Mesothelial cell of epicardium (in vitro differentiated cells): ENCODE measurements at regions not wholly inside any gene's neighbourhood (a gene's known extent, or its start where the extent isn't known, plus 50 kb on each side); places are given as distances from the start of the nearest gene placed in this dataset.
"Not testable (repeated sequence)": the region's sequence is repeated elsewhere in the genome, so short reads cannot be mapped to it uniquely, and the experiment has no call there.

Experiments
- DNase-seq, 2 experiments: peaks; one replicate each; pipeline ENCODE4 v3.0.0; 2021; ENCODE audit warnings: low spot score in 2 of 2; ENCODE audit not compliant: unreplicated experiment in 2 of 2
- H3K27ac Mint-ChIP-seq: 2 replicates; pipeline ENCODE4 v1.8.0; 2021; ENCODE audit warnings: mixed read lengths
- H3K27me3 Mint-ChIP-seq: 2 replicates; pipeline ENCODE4 v1.8.0; 2021; ENCODE audit warnings: low read depth, mixed read lengths
- H3K36me3 Mint-ChIP-seq: 2 replicates; pipeline ENCODE4 v1.8.0; 2021; ENCODE audit warnings: mixed read lengths
- H3K4me1 Mint-ChIP-seq: 2 replicates; pipeline ENCODE4 v1.8.0; 2021; ENCODE audit warnings: mixed read lengths
- H3K4me3 Mint-ChIP-seq: 2 replicates; pipeline ENCODE4 v1.8.0; 2021; ENCODE audit warnings: mild to moderate bottlenecking, moderate library complexity, mixed read lengths
- H3K9me3 Mint-ChIP-seq: 2 replicates; pipeline ENCODE4 v1.8.0; 2021; ENCODE audit warnings: mixed read lengths
- TF ChIP-seq, protein P1 (sequence below): fragments of 200-600 bp; sonication (generic); IDR thresholded peaks from one replicate; pipeline ENCODE4 v1.5.0; 2021; ENCODE audit warnings: antibody characterized with exemption; ENCODE audit not compliant: unreplicated experiment

DNA sequence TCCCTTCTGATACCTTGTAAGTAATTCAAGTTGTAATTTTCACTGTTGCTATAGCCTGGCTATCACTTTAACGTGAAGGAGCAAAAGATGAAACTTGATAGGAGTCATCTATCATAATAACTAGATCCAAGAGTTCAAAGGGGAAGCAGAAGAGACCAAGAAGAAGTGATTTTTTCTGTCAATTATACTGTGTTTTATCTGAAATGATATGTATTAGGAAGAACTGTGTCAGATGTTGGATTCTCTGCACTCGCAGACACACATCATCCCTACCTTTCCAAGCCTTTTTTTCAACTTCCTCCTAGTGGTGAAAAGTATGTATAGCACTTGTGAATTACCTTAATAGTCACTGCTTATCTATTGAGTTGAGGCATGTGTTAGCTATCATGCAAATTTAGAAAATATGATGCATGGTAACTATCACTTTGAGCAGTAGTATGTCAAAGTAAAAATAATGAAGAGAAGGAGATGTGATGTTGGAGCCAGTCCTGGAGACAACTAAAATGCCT lies 864.2 kb downstream of the PRIM2 start:
- H3K27me3 Mint-ChIP-seq, H3K4me1 Mint-ChIP-seq, H3K4me3 Mint-ChIP-seq, H3K27ac Mint-ChIP-seq, H3K36me3 Mint-ChIP-seq, DNase-seq: not testable (repeated sequence)
- TF ChIP-seq, protein P1, sequence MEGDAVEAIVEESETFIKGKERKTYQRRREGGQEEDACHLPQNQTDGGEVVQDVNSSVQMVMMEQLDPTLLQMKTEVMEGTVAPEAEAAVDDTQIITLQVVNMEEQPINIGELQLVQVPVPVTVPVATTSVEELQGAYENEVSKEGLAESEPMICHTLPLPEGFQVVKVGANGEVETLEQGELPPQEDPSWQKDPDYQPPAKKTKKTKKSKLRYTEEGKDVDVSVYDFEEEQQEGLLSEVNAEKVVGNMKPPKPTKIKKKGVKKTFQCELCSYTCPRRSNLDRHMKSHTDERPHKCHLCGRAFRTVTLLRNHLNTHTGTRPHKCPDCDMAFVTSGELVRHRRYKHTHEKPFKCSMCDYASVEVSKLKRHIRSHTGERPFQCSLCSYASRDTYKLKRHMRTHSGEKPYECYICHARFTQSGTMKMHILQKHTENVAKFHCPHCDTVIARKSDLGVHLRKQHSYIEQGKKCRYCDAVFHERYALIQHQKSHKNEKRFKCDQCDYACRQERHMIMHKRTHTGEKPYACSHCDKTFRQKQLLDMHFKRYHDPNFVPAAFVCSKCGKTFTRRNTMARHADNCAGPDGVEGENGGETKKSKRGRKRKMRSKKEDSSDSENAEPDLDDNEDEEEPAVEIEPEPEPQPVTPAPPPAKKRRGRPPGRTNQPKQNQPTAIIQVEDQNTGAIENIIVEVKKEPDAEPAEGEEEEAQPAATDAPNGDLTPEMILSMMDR = peak; percentile 67
- peaks cover 32% of the 10 kb centered on the region for H3K9me3 Mint-ChIP-seq

DNA sequence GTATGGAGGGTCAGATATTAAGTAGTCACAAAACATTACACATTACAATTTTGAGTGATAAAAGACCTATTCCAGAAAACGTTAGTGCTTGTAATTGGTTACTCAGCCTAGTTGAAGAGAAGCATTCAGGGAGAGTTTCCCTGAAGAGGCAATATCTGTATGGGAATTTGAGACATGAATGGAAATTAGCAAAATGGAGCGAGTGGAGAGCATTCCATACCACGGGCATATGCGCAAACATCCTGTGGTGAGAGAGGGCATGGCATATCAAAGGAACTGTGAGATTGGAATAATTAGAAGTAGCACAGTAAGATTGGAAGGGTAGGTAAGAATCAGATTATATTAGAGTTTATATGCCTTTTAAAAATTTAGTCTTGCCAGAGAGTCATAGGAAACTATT lies 867.9 kb downstream of the PRIM2 start:
- not testable (repeated sequence) for H3K4me1 Mint-ChIP-seq, H3K36me3 Mint-ChIP-seq, H3K27ac Mint-ChIP-seq, DNase-seq, H3K4me3 Mint-ChIP-seq, H3K27me3 Mint-ChIP-seq
- H3K9me3 Mint-ChIP-seq = peaks cover 44% of the 10 kb centered on the region

DNA sequence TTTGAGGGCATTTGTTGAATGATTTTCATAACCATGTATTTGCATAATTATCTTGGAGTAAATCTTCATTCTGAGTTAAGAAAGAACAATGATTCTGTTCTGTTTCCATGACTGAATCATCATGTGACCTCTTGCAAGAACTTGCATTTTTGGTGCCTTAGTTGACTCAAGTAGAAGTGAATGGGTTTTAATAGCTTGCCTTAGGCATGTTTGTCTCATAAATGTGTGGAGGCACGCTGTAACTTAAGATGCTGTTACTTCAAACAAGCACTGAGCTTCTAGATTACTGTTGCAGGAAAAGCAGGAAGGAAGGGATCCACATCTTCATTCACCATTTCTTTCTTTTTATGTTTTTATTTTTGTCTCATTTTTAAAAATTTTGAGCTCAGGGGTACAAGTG lies 875.8 kb downstream of the PRIM2 start:
- not testable (repeated sequence) for H3K27me3 Mint-ChIP-seq, H3K4me3 Mint-ChIP-seq, H3K27ac Mint-ChIP-seq, H3K36me3 Mint-ChIP-seq, H3K4me1 Mint-ChIP-seq, DNase-seq
- H3K9me3 Mint-ChIP-seq = peaks cover 56% of the 10 kb centered on the region

DNA sequence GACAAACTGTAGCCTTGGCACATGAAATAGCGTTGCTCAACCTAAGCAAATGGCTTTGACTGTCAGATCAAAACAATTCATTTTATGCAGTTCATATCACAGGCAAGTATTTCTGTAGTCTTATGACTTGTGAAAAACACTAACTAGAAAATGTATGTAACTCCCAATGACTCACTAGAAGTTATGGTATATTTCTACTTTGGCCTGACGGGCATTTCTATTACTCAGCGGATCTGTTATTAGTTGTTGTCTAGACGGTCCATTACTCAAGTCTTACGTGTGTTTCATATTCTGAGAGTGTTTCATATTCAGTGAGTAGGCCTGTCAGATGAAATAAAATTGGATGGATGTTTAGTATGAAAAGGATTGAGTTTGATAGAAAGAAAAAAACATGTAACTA lies 880.9 kb downstream of the PRIM2 start:
- Mint-ChIP-seq H3K27ac (no peak overlapping the region), H3K4me3 (no peak overlapping the region), H3K36me3 (no peaks in the 10 kb centered on the region), H3K9me3 (peaks cover 48% of the 10 kb centered on the region), H3K27me3 (no peaks in the 10 kb centered on the region), H3K4me1 (no peaks in the 10 kb centered on the region)
- TF ChIP-seq, protein P1 = no peak
- no peak for DNase-seq

DNA sequence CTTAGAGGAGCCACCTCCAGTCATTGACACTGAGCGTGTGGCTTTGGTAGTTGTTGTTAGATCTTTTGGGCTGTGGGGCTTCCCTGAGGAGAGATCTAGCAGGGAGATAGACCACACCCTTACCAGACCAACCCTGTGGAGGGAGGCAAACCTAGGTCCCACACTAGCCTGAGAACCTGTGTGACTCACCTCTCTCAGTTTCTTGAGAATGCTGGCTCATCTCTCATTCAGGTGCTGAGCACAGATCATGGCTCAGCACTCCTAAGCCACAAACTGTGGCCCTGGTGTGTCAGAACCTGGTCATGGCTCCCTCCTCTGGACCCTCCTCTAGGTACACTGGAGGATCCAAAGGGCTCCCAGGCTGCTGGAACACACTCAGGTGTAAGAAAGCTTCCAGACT lies 919.7 kb downstream of the PRIM2 start:
- H3K4me3 Mint-ChIP-seq, H3K4me1 Mint-ChIP-seq, H3K27ac Mint-ChIP-seq, H3K36me3 Mint-ChIP-seq, H3K27me3 Mint-ChIP-seq, DNase-seq: not testable (repeated sequence)
- H3K9me3 Mint-ChIP-seq = peaks cover 79% of the 10 kb centered on the region

DNA sequence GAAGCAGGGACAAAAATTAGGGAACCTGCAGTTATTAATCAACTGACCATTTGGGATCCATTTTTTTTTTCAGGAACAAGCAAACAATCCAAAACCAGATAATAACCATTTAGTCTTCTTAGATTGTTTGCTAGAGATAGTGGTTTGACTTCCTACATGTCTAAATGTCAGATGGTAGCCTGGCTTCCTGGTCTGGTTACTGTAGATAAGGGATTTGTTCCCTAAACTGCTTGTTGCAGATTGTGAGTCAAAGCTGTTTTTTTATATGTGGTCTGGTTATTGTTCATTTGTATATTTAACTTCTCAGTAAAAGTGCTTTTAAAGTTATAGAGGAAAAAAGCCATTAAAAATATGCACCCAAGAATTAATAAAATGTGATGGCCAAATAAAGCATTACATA lies 921.0 kb downstream of the PRIM2 start:
- peaks cover 74% of the 10 kb centered on the region for H3K9me3 Mint-ChIP-seq
- not testable (repeated sequence) for H3K4me1 Mint-ChIP-seq, H3K36me3 Mint-ChIP-seq, H3K27ac Mint-ChIP-seq, DNase-seq, H3K27me3 Mint-ChIP-seq, H3K4me3 Mint-ChIP-seq

DNA sequence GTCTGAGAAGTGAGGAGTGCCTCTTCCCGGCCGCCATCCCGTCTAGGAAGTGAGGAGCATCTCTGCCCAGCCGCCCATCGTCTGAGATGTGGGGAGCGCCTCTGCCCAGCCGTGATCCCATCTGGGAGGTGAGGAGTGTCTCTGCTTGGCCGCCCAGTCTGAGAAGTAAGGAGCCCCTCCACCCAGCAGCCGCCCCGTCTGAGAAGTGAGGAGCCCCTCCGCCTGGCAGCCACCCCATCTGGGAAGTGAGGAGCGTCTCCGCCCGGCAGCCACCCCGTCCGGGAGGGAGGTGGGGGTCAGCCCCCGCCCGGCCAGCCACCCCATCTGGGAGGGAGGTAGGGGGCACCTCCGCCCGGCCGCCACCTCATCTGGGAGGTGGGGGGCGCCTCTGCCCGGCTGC lies 940.2 kb downstream of the PRIM2 start:
- H3K36me3 Mint-ChIP-seq = not testable (repeated sequence)

DNA sequence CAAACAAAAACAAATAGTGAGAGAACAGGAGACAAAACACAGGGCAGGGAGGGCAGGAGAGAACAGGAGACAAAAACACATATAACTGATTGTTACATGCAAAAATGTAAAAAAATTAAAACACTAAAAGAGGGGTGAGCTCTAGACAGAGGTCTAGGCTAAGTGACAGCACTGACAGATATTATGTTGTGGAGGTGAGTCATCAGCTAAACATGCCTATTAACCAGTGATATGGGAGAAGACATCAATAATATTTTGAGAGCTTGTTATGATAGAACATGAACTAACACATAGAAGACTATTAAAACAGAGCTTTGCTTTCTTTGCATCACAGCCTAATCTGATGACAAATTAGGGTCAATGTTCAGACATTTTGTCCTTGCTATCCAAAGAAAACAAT lies 972.7 kb downstream of the PRIM2 start:
- H3K4me3 Mint-ChIP-seq = no peak overlapping the region
- TF ChIP-seq, protein P1 = no peak
- no peak overlapping the region for H3K27ac Mint-ChIP-seq
- no peak for DNase-seq
- H3K27me3 Mint-ChIP-seq = no peaks in the 10 kb centered on the region
- H3K36me3 Mint-ChIP-seq = no peaks in the 10 kb centered on the region
- no peaks in the 10 kb centered on the region for H3K4me1 Mint-ChIP-seq
- H3K9me3 Mint-ChIP-seq = peaks cover 62% of the 10 kb centered on the region

More for the DNA sequence above, 940.2 kb downstream of the PRIM2 start:
- H3K4me1 Mint-ChIP-seq, DNase-seq, H3K27ac Mint-ChIP-seq, H3K27me3 Mint-ChIP-seq, H3K4me3 Mint-ChIP-seq: not testable (repeated sequence)
- peaks cover 58% of the 10 kb centered on the region for H3K9me3 Mint-ChIP-seq

DNA sequence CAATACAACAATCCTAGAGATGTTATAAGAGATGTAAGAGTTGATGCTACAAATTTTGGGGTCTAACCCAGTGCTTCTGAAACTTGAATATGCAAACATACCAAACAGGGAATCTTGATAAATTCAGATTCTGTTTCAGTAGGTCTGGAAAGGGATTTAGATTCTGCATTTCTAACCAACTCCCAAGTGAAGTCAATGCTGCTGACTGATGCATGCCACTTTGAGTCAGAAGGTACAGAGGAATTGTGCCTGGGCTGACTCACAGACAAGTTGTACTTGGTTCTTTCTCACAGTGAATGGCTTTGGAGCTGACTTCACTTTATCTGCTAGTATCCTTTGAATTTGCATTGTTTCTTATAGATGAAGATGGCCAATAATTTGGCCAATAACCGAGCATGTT lies 973.9 kb downstream of the PRIM2 start:
- not testable (repeated sequence) for H3K27ac Mint-ChIP-seq, DNase-seq, H3K4me3 Mint-ChIP-seq, H3K27me3 Mint-ChIP-seq, H3K36me3 Mint-ChIP-seq, H3K4me1 Mint-ChIP-seq
- peaks cover 57% of the 10 kb centered on the region for H3K9me3 Mint-ChIP-seq

DNA sequence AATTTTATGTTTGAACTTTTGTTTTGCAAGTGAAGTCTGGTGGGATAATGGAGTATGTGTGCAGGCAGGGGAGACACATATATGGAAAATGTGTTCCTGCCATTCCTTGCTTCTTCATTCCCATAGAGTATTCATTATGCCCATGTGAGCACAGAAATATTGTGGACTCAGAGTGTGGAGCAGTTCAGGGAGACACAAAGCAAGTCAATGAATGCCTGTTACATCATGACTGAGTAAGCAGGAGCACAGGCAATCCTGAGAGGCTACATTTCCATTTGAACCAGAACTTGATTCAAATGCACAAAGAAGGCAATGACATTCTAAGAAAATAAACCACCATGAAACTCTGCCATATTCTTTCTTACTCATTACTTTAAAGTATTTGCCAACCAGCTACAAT lies 990.5 kb downstream of the PRIM2 start:
- H3K27ac Mint-ChIP-seq, H3K4me3 Mint-ChIP-seq, H3K36me3 Mint-ChIP-seq, DNase-seq, H3K4me1 Mint-ChIP-seq, H3K27me3 Mint-ChIP-seq: not testable (repeated sequence)
- peaks cover 33% of the 10 kb centered on the region for H3K9me3 Mint-ChIP-seq

DNA sequence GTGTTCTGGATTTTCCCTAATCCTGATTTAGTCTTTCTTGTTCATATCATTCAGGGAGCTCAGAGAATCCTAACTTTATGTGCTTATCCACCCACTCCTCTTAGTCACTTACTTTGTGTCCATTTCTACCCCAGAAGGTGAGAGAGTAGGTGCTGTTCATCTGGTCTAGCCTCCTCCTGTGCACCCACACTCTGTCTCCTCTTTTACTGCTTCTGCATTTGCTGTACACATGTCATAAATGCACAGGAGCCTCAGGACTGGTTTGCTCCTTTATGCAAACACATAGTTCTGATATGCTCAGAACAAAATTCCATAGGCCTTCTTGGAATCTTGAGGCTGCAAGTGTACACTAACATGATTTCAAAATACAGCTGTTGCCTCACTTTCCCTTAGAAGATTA lies 1014.7 kb downstream of the PRIM2 start:
- H3K4me3 Mint-ChIP-seq, H3K27ac Mint-ChIP-seq, DNase-seq, H3K27me3 Mint-ChIP-seq, H3K36me3 Mint-ChIP-seq, H3K4me1 Mint-ChIP-seq: not testable (repeated sequence)
- H3K9me3 Mint-ChIP-seq = peaks cover 64% of the 10 kb centered on the region

DNA sequence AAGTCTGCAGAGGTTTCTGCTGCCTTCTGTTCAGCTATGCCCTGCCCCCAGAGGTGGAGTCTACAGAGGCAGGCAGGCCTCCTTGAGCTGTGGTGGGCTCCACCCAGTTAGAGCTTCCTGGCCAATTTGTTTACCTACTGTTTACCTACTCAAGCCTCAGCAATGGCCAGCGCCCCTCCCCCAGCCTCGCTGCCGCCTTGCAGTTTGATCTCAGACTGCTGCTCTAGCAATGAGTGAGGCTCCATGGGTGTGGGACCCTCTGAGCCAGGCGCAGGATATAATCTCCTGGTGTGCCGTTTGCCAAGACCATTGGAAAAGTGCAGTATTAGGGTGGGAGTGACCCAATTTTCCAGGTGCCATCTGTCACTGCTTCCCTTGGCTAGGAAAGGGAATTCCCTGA lies 1024.9 kb downstream of the PRIM2 start:
- not testable (repeated sequence) for DNase-seq, H3K36me3 Mint-ChIP-seq, H3K4me1 Mint-ChIP-seq, H3K4me3 Mint-ChIP-seq, H3K27ac Mint-ChIP-seq, H3K27me3 Mint-ChIP-seq
- peaks cover 51% of the 10 kb centered on the region for H3K9me3 Mint-ChIP-seq
